ENCODE measurements at regions not wholly inside any gene's neighbourhood (a gene's known extent, or its start where the extent isn't known, plus 50 kb on each side); places are given as distances from the start of the nearest gene placed in this dataset.
"Not testable (repeated sequence)": the region's sequence is repeated elsewhere in the genome, so short reads cannot be mapped to it uniquely, and the experiment has no call there.

GRCh38 chr6:90676516-90677300, 89.8 kb upstream of the MAP3K7 start (continued):
- TF ChIP-seq ZNF687 (IDR thresholded peaks at IDR 0.05) (no peak), FOXK2 (IDR thresholded peaks at IDR 0.05) (no peak), HSF1 (IDR thresholded peaks at IDR 0.05; ENCODE audit: low read depth, low read length) (no peak)
- TF ChIP-seq, protein P1, sequence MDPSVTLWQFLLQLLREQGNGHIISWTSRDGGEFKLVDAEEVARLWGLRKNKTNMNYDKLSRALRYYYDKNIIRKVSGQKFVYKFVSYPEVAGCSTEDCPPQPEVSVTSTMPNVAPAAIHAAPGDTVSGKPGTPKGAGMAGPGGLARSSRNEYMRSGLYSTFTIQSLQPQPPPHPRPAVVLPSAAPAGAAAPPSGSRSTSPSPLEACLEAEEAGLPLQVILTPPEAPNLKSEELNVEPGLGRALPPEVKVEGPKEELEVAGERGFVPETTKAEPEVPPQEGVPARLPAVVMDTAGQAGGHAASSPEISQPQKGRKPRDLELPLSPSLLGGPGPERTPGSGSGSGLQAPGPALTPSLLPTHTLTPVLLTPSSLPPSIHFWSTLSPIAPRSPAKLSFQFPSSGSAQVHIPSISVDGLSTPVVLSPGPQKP (IDR thresholded peaks at IDR 0.05; ENCODE audit: low read depth, low read length): no peak

DNA sequence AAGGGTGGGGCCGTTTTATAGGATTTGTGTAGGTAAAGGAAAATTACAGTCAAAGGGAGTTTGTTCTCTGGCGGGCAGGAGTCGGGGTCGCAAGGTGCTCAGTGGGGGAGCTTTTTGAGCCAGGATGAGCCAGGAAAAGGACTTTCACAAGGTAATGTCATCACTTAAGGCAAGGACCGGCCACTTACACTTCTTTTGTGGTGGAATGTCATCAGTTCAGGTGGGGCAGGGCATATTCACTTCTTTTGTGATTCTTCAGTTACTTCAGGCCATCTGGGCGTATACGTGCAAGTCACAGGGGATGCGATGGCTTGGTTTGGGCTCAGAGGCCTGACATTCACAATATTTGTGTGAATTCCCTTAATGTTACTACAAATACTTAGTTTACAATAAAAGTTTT, 88.2 kb upstream of the MAP3K7 start:
- H4K20me1 ChIP-seq (ENCODE audit: control insufficient read depth, insufficient read depth); ATAC-seq; H3K79me2 ChIP-seq (ENCODE audit: control insufficient read depth, insufficient read depth, low read length); H3K27ac ChIP-seq (ENCODE audit: control insufficient read depth, insufficient read depth); in situ Hi-C loops (cut with MboI); FAIRE-seq; H3K9me3 ChIP-seq (replicated peaks; ENCODE audit: control insufficient read depth, insufficient read depth, low read length); H3K4me2 ChIP-seq (ENCODE audit: control insufficient read depth, insufficient read depth); H3K4me3 ChIP-seq; RAD21 ChIA-PET (ENCODE audit: unreplicated experiment); H3K9ac ChIP-seq (ENCODE audit: control insufficient read depth, insufficient read depth, low read length); POLR2A ChIA-PET; H3K4me1 ChIP-seq (ENCODE audit: control insufficient read depth, insufficient read depth, low read length); intact Hi-C loops (cut with micrococcal nuclease; ENCODE audit: unreplicated experiment); H2AFZ ChIP-seq (ENCODE audit: control insufficient read depth, low read depth, low read length); SMC1A ChIA-PET (ENCODE audit: uncharacterized antibody, unreplicated experiment); H3K36me3 ChIP-seq (ENCODE audit: control insufficient read depth in 2 of 2, insufficient read depth in 2 of 2, low read length in 1 of 2); DNase-seq (ENCODE audit: low read depth, low spot score); H3K27me3 ChIP-seq (replicated peaks in 1 of 2; ENCODE audit: control insufficient read depth in 2 of 2, insufficient read depth in 2 of 2, low read length in 1 of 2); CTCF ChIA-PET; BruUV-seq (replicated peaks): not testable (repeated sequence)
- WGBS (ENCODE audit: insufficient coverage, insufficient replicate concordance, low lambda C conversion rate, missing lambda C conversion rate): 64% methylated on average over 7 of the region's 8 CpGs

DNA sequence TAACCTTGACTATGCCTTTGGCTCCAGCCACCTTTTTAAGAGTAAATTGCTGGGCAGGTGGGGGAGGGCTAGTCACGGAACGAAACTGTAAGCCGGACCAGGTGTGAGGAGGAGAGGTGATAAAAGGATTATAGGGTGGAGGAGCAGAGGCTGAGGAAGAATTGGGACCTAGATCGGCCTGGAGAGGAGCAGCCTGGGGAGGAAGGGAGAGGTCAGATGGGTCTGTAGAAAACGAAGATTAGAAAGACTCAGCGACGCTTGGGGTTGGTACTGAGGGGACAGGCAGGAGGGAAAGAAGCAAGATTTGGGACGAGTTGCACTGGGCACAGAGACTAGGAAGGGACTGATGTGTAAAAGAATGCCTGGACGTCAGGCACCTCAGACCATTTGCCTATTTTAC, 87.2 kb upstream of the MAP3K7 start:
- H3K27ac ChIP-seq (ENCODE audit: control insufficient read depth, insufficient read depth); H3K4me3 ChIP-seq; SMC1A ChIA-PET (ENCODE audit: uncharacterized antibody, unreplicated experiment); in situ Hi-C loops (cut with MboI); H3K4me1 ChIP-seq (ENCODE audit: control insufficient read depth, insufficient read depth, low read length); FAIRE-seq; H3K79me2 ChIP-seq (ENCODE audit: control insufficient read depth, insufficient read depth, low read length); H4K20me1 ChIP-seq (ENCODE audit: control insufficient read depth, insufficient read depth); H3K9me3 ChIP-seq (replicated peaks; ENCODE audit: control insufficient read depth, insufficient read depth, low read length); ATAC-seq; RAD21 ChIA-PET (ENCODE audit: unreplicated experiment); H2AFZ ChIP-seq (ENCODE audit: control insufficient read depth, low read depth, low read length); H3K4me2 ChIP-seq (ENCODE audit: control insufficient read depth, insufficient read depth); H3K9ac ChIP-seq (ENCODE audit: control insufficient read depth, insufficient read depth, low read length); POLR2A ChIA-PET; CTCF ChIA-PET; intact Hi-C loops (cut with micrococcal nuclease; ENCODE audit: unreplicated experiment); H3K36me3 ChIP-seq (ENCODE audit: control insufficient read depth in 2 of 2, insufficient read depth in 2 of 2, low read length in 1 of 2); BruUV-seq (replicated peaks); DNase-seq (ENCODE audit: low read depth, low spot score); H3K27me3 ChIP-seq (replicated peaks in 1 of 2; ENCODE audit: control insufficient read depth in 2 of 2, insufficient read depth in 2 of 2, low read length in 1 of 2): not testable (repeated sequence)
- WGBS (ENCODE audit: insufficient coverage, insufficient replicate concordance, low lambda C conversion rate, missing lambda C conversion rate): 45% methylated on average over 6 of the region's 9 CpGs

Data from GM12878 (cell line).